ENCODE measurements at regions not wholly inside any gene's neighbourhood (a gene's known extent, or its start where the extent isn't known, plus 50 kb on each side); places are given as distances from the start of the nearest gene placed in this dataset.

DNA sequence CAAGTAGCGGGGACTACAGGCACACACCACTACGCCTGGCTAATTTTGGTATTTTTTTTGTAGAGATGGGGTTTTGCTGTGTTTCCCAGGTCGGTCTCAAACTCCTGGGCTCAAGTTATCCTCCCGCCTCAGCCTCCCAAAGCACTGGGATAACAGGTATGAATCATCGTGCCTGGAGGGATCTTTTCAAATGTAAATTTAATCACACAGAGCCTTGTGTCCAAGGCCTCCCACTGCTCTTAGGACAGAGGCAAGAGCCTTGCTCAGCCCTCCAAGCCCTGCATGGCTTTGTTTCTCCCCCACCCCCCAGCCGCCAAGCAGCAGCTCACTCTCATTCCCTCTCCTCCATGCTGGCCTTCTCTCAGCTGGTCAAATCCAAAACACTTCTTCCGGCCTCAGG is 75.3 kb upstream of the CREB3L1 start:
- H3K4me3 ChIP-seq (ENCODE audit: low read depth, low read length): no peak overlapping the region
- TF ChIP-seq CTCF (IDR thresholded peaks at IDR 0.05; ENCODE audit: low read depth, low read length): no peak

DNA sequence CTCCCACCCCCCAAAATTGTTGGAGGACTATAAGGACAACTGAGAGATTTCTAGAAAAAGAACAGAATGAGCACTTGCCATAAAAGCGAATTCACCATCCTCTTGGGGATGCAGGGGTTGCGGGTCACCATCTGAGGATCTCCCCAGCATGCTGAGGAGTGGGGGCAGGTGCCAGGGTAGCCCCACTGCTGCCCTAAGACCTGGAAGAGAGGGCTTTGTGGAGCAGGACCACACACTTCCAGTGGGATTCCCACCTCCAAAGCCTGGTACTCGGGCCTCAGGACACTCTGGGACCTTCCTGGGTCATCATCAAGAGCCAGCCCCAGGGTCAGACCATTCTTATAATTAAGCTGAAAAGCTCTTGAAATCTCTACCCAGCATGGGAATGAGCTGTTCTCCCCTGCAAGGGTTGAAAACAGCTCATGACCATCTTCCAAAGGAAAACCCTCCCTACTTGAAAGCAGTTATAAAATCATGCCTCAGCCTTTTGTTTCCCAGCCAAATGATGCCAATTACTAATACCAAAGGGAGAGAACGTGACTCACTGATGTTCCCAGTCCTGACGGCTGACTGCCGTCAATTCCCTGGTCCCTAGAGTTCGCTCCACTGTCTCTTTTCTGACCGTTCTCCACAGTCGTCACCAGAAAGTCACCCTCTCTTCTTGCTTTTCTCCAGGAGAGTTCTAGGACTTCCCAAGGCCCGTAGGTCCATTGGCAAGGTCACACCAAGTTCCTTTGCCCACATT is 76.8 kb upstream of the CREB3L1 start:
- TF ChIP-seq CTCF (IDR thresholded peaks at IDR 0.05; ENCODE audit: low read depth, low read length): no peak

DNA sequence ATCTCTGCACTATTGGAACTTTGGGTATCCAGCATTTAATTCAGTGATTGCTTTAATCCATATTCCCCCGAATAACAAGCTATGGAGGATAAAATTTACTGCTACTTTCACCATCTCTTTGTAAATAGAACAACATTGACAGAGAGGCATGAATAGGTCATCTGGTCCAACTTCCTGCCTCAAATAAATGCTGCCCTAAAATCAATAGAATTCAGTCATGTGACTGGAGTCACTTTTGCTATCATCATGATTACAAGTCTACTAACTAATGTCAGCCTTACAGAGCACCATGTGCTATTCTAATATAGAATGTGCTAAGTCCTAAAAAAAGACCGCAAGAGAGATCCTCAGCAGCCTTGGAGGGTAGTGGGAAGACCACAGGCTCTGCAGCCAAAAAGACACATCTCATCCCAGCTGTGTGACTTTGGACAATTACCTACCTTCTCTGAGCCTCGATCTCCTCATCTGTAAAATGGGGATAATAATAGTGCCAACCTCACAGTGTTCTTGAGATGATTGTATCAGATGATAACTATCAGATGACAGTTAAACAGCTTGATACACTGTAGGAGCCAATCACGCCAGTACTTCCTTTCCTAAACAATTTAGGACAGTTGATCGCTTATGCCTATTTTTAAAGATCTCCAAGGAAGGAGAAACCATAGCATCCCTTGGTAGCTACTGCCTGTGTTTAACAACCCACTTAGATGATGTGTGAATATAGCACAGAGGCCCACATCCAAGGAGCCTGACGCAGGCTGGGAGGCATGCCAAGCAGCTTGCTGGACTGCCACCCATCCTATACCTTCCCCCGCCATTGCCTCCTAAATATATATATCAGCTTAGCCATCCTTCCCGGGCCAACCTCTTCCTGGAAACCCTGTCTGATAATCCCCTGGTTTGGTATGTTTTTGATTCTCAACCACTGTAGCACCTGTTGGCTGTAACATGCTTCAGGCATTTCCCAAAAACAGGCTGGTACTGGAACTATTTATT is 77.3 kb upstream of the PHF21A start:
- no peak overlapping the region for H3K4me3 ChIP-seq (ENCODE audit: low read depth, low read length)
- TF ChIP-seq CTCF (IDR thresholded peaks at IDR 0.05; ENCODE audit: low read depth, low read length): no peak

More for the DNA sequence above, 76.8 kb upstream of the CREB3L1 start:
- H3K4me3 ChIP-seq (ENCODE audit: low read depth, low read length): no peak overlapping the region

GRCh38 chr11:46197421-46197820 is 76.2 kb upstream of the PHF21A start:
- TF ChIP-seq CTCF (IDR thresholded peaks at IDR 0.05; ENCODE audit: low read depth, low read length): no peak
- H3K4me3 ChIP-seq (ENCODE audit: low read depth, low read length): no peak overlapping the region

DNA sequence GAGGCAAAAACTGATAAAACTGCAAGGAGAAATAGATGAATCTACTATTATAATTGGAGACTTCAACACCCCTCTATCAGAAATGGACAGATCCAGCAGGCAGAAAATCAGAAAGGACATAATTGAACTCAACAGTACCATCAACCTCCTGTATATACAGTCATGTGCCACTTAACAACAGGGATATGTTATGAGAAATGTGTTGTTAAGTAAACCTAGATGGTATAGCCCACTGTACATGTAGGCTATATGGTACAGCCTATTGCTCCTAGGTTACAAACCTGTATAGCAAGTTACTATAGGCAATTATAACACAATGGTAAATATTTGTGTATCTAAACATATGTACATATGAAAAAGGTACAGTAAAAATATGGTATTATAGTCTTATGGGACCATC is 66.8 kb upstream of the PHF21A start:
- TF ChIP-seq CTCF (IDR thresholded peaks at IDR 0.05; ENCODE audit: low read depth, low read length): no peak
- H3K4me3 ChIP-seq (ENCODE audit: low read depth, low read length): no peak overlapping the region

DNA sequence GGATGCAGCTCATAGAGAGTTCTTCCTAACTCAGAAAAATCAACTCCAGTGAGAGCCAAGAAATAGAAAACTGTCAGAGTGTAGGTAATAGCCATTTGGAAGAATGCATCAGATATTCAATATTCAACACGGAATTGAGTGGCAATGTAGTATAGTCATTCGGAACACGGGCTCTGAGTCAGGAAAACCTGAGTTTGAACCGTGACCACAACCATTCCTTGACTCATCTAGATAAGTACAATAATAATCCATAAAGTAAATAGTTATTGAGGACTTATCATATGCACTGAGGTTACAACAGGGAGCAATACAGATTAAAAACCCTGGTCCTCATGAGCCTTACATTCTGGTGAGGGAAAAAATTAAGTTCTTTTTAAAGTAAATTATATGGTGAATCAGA is 62.6 kb upstream of the PHF21A start:
- no peak overlapping the region for H3K4me3 ChIP-seq (ENCODE audit: low read depth, low read length)
- no peak for TF ChIP-seq CTCF (IDR thresholded peaks at IDR 0.05; ENCODE audit: low read depth, low read length)

Measured in WI38 (cell line).